ENCODE measurements at regions not wholly inside any gene's neighbourhood (a gene's known extent, or its start where the extent isn't known, plus 50 kb on each side); places are given as distances from the start of the nearest gene placed in this dataset.

- Mint-ChIP-seq H3K27me3 (ENCODE audit: insufficient read depth) (peaks cover 3% of the 10 kb centered on the region), H3K9me3 (peaks cover 65% of the 10 kb centered on the region), H3K27ac (no peak overlapping the region), H3K36me3 (ENCODE audit: low read depth) (no peaks in the 10 kb centered on the region), H3K4me3 (no peak overlapping the region), H3K4me1 (ENCODE audit: low read depth) (no peaks in the 10 kb centered on the region)
- TF ChIP-seq CTCF (IDR thresholded peaks at IDR 0.05), result no peak
- DNase-seq, result no peak
These were observed 447.8 kb upstream of the MKI67 start for GRCh38 chr10:128573986-128574385.

GRCh38 chr10:128574581-128575210, 448.5 kb upstream of the MKI67 start:
- H3K4me3 Mint-ChIP-seq, result no peak overlapping the region
- peaks cover 3% of the 10 kb centered on the region for H3K27me3 Mint-ChIP-seq (ENCODE audit: insufficient read depth)
- no peak for TF ChIP-seq CTCF (IDR thresholded peaks at IDR 0.05)
- H3K9me3 Mint-ChIP-seq, result peaks cover 60% of the 10 kb centered on the region
- no peaks in the 10 kb centered on the region for H3K36me3 Mint-ChIP-seq (ENCODE audit: low read depth)
- H3K27ac Mint-ChIP-seq, result no peak overlapping the region
- H3K4me1 Mint-ChIP-seq (ENCODE audit: low read depth), result no peaks in the 10 kb centered on the region
- DNase-seq, result no peak

- TF ChIP-seq CTCF (IDR thresholded peaks at IDR 0.05), result no peak
- no peak overlapping the region for H3K4me3 Mint-ChIP-seq
These were observed 449.5 kb upstream of the MKI67 start for GRCh38 chr10:128575761-128576160.

GRCh38 chr10:128576336-128576735, 450.1 kb upstream of the MKI67 start:
- Mint-ChIP-seq H3K27me3 (ENCODE audit: insufficient read depth) (peaks cover 3% of the 10 kb centered on the region), H3K36me3 (ENCODE audit: low read depth) (peaks cover 5% of the 10 kb centered on the region; the same call in 1 of the 2 replicates), H3K4me3 (no peak overlapping the region), H3K27ac (no peak overlapping the region), H3K4me1 (ENCODE audit: low read depth) (no peaks in the 10 kb centered on the region), H3K9me3 (peaks cover 66% of the 10 kb centered on the region)
- no peak for TF ChIP-seq CTCF (IDR thresholded peaks at IDR 0.05)
- no peak for DNase-seq

More at GRCh38 chr10:128575761-128576160, 449.5 kb upstream of the MKI67 start:
- H3K4me1 Mint-ChIP-seq (ENCODE audit: low read depth), result no peaks in the 10 kb centered on the region
- H3K27ac Mint-ChIP-seq, result no peak overlapping the region
- no peak for DNase-seq
- H3K9me3 Mint-ChIP-seq, result peaks cover 66% of the 10 kb centered on the region
- H3K27me3 Mint-ChIP-seq (ENCODE audit: insufficient read depth), result peaks cover 3% of the 10 kb centered on the region
- peaks cover under 1% of the 10 kb centered on the region; the same call in 1 of the 2 replicates for H3K36me3 Mint-ChIP-seq (ENCODE audit: low read depth)

GRCh38 chr10:128576943-128577670, 450.9 kb upstream of the MKI67 start:
- Mint-ChIP-seq H3K4me1 (ENCODE audit: low read depth) (no peaks in the 10 kb centered on the region), H3K27me3 (ENCODE audit: insufficient read depth) (peaks cover 3% of the 10 kb centered on the region), H3K4me3 (no peak overlapping the region), H3K27ac (no peak overlapping the region), H3K9me3 (peaks cover 60% of the 10 kb centered on the region), H3K36me3 (ENCODE audit: low read depth) (peaks cover 5% of the 10 kb centered on the region; the same call in 1 of the 2 replicates)
- DNase-seq, result no peak
- no peak for TF ChIP-seq CTCF (IDR thresholded peaks at IDR 0.05)

Measured in HFFc6 (cell line).